Left lung (tissue), 4 donors: ENCODE measurements at regions not wholly inside any gene's neighbourhood (a gene's known extent, or its start where the extent isn't known, plus 50 kb on each side); places are given as distances from the start of the nearest gene placed in this dataset.
"Not testable (repeated sequence)": the region's sequence is repeated elsewhere in the genome, so short reads cannot be mapped to it uniquely, and the experiment has no call there.

Experiments used
- ATAC-seq: fragments of 200-7000 bp; cut with Tn5 transposase; one replicate; pipeline ENCODE4 v1.9.1; 2020; ENCODE audit warnings: moderate library complexity
- DNase-seq, 4 donors: peaks; one replicate each; pipeline ENCODE4 v3.0.0-alpha.2; 2013 to 2020
- H3K27ac ChIP-seq, 2 donors: fragments of 200-600 bp; sonication (generic) in 1 of 2; one replicate each; pipeline versions ENCODE4 v1.5.0 to v1.8.0; 2020 to 2021
- H3K27me3 ChIP-seq, 2 donors: fragments of 200-600 bp; sonication (generic) in 1 of 2; one replicate each; pipeline versions ENCODE4 v1.5.0 to v1.8.0; 2020 to 2021
- H3K36me3 ChIP-seq, 2 donors: fragments of 200-600 bp; sonication (generic) in 1 of 2; one replicate each; pipeline versions ENCODE4 v1.5.0 to v1.8.0; 2020 to 2021
- H3K4me1 ChIP-seq, 2 donors: fragments of 200-600 bp; one replicate each; pipeline ENCODE4 v1.8.0; 2021
- H3K4me3 ChIP-seq, 2 donors: fragments of 200-600 bp; sonication (generic) in 1 of 2; one replicate each; pipeline versions ENCODE4 v1.5.0 to v1.8.0; 2020 to 2021; ENCODE audit warnings: mild to moderate bottlenecking in 1 of 2
- H3K9me3 ChIP-seq, 2 donors: fragments of 200-600 bp; sonication (generic) in 1 of 2; one replicate each; pipeline versions ENCODE4 v1.5.0 to v1.8.0; 2020 to 2021
- intact Hi-C, 2 donors: fragments of 100-400 bp; cut with DNase I; formaldehyde crosslinking; loops; one replicate each; pipeline versions ENCODE4 v1.11.2 to v1.14.2; 2022
- TF ChIP-seq, protein P1 (sequence below), 2 donors: fragments of 200-600 bp; sonication (generic) in 1 of 2; IDR thresholded peaks; one replicate each; pipeline versions ENCODE4 v1.5.0 to v1.8.0; 2021; ENCODE audit warnings: antibody characterized with exemption in 2 of 2
- donor health status: DM: no; HTN: yes; CAD: no.
- donor health status: DM: no; HTN: no; CAD: no.

DNA sequence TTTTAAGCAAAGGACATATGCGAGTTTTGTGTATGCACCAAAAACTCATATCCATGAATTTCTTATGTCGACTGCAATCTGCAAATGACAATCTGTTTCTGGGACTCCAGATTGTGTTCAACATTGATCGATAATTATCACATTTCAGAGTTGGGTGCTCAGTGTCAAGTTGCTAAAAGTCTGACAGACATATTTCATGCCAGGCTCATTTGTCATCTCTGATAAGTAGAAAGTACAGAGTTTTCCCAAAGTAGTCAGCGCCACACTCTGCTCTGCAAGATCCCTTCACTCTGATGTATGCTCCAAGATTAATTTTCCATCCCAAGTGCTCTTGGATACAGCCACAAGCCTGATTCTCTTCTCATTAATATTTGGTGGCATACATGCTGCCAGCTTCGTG is 331.1 kb downstream of the DOK5 start:
- H3K9me3 ChIP-seq = no peaks in the 10 kb centered on the region
- DNase-seq = no peak
- no peaks in the 10 kb centered on the region for H3K36me3 ChIP-seq
- no peaks in the 10 kb centered on the region for H3K27me3 ChIP-seq
- intact Hi-C loops = no loop called here
- no peak overlapping the region for H3K27ac ChIP-seq
- ATAC-seq = no peak
- H3K4me1 ChIP-seq = no peaks in the 10 kb centered on the region
- TF ChIP-seq, protein P1, sequence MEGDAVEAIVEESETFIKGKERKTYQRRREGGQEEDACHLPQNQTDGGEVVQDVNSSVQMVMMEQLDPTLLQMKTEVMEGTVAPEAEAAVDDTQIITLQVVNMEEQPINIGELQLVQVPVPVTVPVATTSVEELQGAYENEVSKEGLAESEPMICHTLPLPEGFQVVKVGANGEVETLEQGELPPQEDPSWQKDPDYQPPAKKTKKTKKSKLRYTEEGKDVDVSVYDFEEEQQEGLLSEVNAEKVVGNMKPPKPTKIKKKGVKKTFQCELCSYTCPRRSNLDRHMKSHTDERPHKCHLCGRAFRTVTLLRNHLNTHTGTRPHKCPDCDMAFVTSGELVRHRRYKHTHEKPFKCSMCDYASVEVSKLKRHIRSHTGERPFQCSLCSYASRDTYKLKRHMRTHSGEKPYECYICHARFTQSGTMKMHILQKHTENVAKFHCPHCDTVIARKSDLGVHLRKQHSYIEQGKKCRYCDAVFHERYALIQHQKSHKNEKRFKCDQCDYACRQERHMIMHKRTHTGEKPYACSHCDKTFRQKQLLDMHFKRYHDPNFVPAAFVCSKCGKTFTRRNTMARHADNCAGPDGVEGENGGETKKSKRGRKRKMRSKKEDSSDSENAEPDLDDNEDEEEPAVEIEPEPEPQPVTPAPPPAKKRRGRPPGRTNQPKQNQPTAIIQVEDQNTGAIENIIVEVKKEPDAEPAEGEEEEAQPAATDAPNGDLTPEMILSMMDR (IDR thresholded peaks at IDR 0.05) = no peak
- no peak overlapping the region for H3K4me3 ChIP-seq

DNA sequence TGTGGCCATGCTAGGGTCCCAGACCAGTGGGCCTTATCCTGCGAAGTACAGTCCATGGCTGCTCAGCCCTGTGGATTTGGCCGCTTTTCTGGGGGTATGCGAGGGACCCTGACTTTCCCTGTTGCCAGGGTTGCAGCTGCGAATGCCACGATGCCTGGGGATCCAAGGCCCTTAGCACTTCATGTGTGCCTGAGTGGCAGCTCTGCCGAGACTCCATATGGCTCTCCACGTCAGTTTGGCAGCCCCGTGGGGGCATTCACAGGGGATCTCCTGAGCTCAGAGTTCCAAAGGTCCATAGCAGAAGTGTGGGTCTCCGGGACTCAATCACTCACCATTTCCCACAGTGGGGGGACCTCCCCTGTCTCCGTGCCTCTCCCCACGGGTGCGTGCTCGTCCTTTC is 319.5 kb downstream of the DOK5 start:
- peak in 1 of 4 donors; percentile 31 for DNase-seq
- TF ChIP-seq, protein P1 (IDR thresholded peaks at IDR 0.05) = no peak
- intact Hi-C loops = no loop called here
- Histone ChIP-seq H3K4me1 (no peaks in the 10 kb centered on the region), H3K36me3 (no peaks in the 10 kb centered on the region), H3K27ac (no peak overlapping the region), H3K4me3 (no peak overlapping the region), H3K27me3 (no peaks in the 10 kb centered on the region), H3K9me3 (peaks cover 0 to under 1% of the 10 kb centered on the region in 2 donors)
- no peak for ATAC-seq

DNA sequence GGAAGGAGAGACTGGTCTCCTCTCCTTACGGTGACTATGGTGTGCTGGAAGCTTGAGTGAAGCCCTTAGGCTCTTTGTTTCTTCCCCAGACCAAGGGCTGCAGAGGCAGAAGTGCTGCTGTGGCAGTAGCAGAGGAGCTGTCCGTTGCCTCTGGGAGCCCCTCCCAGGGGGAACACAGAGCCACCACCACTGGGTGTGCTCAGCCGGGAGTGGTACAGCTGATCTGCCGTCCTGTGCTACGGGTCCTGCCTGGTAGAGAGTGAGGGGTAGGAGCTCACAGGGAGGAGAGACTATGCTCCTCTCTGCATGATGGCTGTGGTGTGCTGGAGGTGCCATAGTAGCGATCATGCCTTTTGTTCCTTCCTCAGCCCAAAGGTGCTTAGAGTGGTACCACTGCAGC is 318.7 kb downstream of the DOK5 start:
- no peaks in the 10 kb centered on the region for H3K27me3 ChIP-seq
- no peaks in the 10 kb centered on the region for H3K36me3 ChIP-seq
- intact Hi-C loops = no loop called here
- DNase-seq (peak in 1 of 4 donors; percentile 37), ATAC-seq (no peak)
- TF ChIP-seq, protein P1 (IDR thresholded peaks at IDR 0.05) = no peak
- no peak overlapping the region for H3K4me3 ChIP-seq
- H3K4me1 ChIP-seq = no peaks in the 10 kb centered on the region
- H3K9me3 ChIP-seq = peaks cover under 1 to 2% of the 10 kb centered on the region in 2 donors
- H3K27ac ChIP-seq = no peak overlapping the region

DNA sequence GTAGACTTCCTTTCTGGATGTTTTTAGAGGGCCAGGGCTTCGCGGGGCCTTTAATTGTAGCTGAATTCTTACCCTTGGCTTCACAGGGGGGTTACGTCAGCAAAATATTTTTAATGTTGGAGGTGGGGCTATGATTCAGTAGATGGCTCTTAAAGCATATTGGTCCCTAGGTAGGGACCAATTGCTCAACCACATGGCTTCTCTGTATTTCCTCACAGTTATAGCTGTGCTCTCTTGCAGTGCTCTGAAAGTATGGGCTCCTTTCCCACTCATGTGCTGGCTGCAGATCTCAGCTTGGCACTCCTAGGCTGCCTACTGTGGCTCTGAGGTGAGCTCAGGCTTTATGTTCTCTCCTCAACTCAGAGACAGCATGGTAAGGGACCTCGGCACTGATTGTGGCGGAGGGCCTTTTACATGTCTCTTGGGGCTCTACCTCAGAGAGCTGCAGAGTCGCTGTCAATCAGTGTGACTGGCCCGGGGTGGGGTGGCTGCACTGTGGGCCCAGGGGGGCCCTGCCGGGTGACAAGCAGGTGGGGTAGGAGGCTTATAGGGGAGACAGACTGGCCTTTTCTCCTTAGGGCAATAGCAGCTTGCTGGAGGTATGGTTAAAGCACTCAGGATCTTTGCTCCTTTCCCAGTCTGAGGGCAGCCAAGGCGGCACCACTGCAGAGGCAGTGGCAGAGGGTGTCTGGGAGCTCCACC is 318.0 kb downstream of the DOK5 start:
- H3K27ac ChIP-seq = no peak overlapping the region
- peak in 1 of 4 donors; percentile 36 for DNase-seq
- intact Hi-C loops = no loop called here
- TF ChIP-seq, protein P1 (IDR thresholded peaks at IDR 0.05) = no peak
- H3K4me1 ChIP-seq = no peaks in the 10 kb centered on the region
- H3K9me3 ChIP-seq = peaks cover 2 to 3% of the 10 kb centered on the region in 2 donors
- no peak for ATAC-seq
- no peaks in the 10 kb centered on the region for H3K27me3 ChIP-seq
- H3K4me3 ChIP-seq = no peak overlapping the region
- no peaks in the 10 kb centered on the region for H3K36me3 ChIP-seq

DNA sequence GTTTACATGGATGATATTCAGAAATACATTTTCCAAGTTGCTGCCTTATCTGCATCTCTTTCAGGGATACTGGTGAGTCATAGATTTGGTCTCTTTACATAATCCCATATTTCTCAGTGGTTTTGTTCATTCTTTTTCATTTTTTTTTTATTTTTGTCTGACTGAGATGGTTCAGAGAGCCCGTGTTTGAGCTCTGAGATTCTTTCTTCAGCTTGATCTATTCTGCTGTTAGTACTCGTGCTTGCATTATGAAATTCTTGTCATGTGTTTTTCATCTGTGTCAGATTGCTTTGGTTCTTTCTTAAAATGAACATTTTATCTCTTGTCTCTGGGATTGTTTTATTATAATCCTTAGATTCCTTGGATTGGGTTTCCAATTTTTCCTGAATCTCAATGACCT is 317.3 kb downstream of the DOK5 start:
- Histone ChIP-seq H3K4me3 (no peak overlapping the region), H3K4me1 (no peaks in the 10 kb centered on the region), H3K27ac (no peak overlapping the region), H3K9me3 (peaks cover 2 to 3% of the 10 kb centered on the region in 2 donors), H3K36me3 (no peaks in the 10 kb centered on the region), H3K27me3 (no peaks in the 10 kb centered on the region)
- TF ChIP-seq, protein P1 (IDR thresholded peaks at IDR 0.05) = no peak
- no peak for ATAC-seq
- intact Hi-C loops = no loop called here
- DNase-seq = no peak

DNA sequence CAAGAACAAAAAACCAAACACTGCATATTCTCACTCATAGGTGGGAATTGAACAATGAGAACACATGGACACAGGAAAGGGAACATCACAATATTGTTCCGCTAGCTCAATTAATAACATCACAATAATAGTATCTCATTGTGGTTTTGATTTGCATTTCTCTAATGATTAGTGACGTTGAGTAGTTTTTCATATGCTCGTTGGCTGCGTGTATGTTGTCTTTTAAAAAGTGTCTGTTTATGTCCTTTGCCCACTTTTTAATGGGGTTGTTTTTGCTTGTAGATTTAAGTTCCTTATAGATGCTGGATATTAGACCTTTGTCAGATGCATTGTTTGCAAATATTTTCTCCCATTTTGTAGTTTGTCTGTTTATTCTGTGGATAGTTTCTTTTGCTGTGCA is 312.9 kb downstream of the DOK5 start:
- intact Hi-C loops, H3K9me3 ChIP-seq, H3K4me3 ChIP-seq, H3K36me3 ChIP-seq, H3K27ac ChIP-seq, DNase-seq, ATAC-seq, H3K4me1 ChIP-seq, H3K27me3 ChIP-seq: not testable (repeated sequence)

DNA sequence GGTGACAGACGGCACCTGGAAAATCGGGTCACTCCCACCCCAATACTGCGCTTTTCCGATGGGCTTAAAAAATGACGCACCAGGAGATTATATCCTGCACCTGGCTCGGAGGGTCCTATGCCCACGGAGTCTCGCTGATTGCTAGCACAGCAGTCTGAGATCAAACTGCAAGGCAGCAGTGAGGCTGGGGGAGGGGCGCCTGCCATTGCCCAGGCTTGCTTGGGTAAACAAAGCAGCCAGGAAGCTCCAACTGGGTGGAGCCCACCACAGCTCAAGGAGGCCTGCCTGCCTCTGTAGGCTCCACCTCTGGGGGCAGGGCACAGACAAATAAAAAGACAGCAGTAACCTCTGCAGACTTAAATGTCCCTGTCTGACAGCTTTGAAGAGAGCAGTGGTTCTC is 307.4 kb downstream of the DOK5 start:
- DNase-seq, H3K36me3 ChIP-seq, H3K4me3 ChIP-seq, H3K27ac ChIP-seq, H3K4me1 ChIP-seq, H3K9me3 ChIP-seq, H3K27me3 ChIP-seq, ATAC-seq, intact Hi-C loops: not testable (repeated sequence)
